ENCODE measurements at regions not wholly inside any gene's neighbourhood (a gene's known extent, or its start where the extent isn't known, plus 50 kb on each side); places are given as distances from the start of the nearest gene placed in this dataset.

DNA sequence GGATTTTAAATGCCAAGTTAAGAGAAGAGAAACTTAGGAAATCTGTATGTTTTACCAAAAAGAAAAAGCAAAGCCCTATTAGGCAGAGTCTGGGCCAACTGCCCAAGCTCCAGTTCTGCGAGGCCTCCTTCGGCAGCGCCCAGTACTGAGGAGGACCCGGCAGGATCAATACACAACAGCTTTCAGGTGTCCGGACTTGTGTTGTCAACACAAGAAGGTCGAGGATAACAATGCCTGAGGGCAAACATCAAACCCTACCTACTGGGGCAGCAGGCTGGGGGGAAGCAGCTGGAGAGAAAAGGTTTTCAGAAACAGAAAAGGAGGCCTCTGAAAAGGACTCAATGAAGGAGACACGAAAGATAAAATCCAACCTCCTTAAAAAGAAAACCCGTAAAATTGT is 98.1 kb upstream of the GJB5 start:
- TF ChIP-seq SP1 (IDR thresholded peaks at IDR 0.05) = no peak
- no peak for TF ChIP-seq SUZ12 (IDR thresholded peaks at IDR 0.05)
- TF ChIP-seq NFRKB (IDR thresholded peaks at IDR 0.05) = no peak
- no peak for TF ChIP-seq LEF1 (IDR thresholded peaks at IDR 0.05; ENCODE audit: borderline replicate concordance)
- TF ChIP-seq FOXM1 (IDR thresholded peaks at IDR 0.05; ENCODE audit: borderline replicate concordance) = no peak
